Naive thymus-derived CD4-positive, alpha-beta T cell (primary cell): ENCODE measurements at regions not wholly inside any gene's neighbourhood (a gene's known extent, or its start where the extent isn't known, plus 50 kb on each side); places are given as distances from the start of the nearest gene placed in this dataset.

ENCODE experiments used
- ATAC-seq: fragments of 150-1000 bp; cut with Tn5 transposase; 2 replicates; pipeline ENCODE4 v1.10.0; 2021; ENCODE audit warnings: mild to moderate bottlenecking, moderate library complexity
- CTCF ChIA-PET: fragments of 350-600 bp; sonication (Branson Sonifier 250); formaldehyde crosslinking; loops from one replicate; lab custom pipeline; 2021; ENCODE audit warnings: antibody characterized with exemption; lab: Charles Lee
- POLR2A ChIA-PET: fragments of 350-600 bp; sonication (Branson Sonifier 250); formaldehyde crosslinking; loops from one replicate; lab custom pipeline; 2021; ENCODE audit warnings: antibody characterized with exemption, inconsistent platforms; lab: Charles Lee
- DNase-seq, 9 donors: peaks; one replicate each; pipeline versions ENCODE4 v3.0.0 to v3.0.0-alpha.2; 2020 to 2022; ENCODE audit warnings: mixed read lengths in 1 of 9
- H3K27ac ChIP-seq: one replicate; pipeline ENCODE4 v1.7.0; 2013; ENCODE audit warnings: mild to moderate bottlenecking, low read depth, low read length, moderate library complexity
- H3K27me3 ChIP-seq, 2 donors: one replicate each; pipeline ENCODE4 v1.7.0; 2013; ENCODE audit warnings: low read length in 2 of 2, mild to moderate bottlenecking in 2 of 2, moderate library complexity in 2 of 2; ENCODE audit not compliant: control insufficient read depth in 2 of 2, insufficient read depth in 2 of 2
- H3K36me3 ChIP-seq, 3 experiments: 1 replicate in 2 of 3; 2 replicates in 1 of 3; pipeline ENCODE4 v1.7.0; 2013; ENCODE audit warnings: low read length in 3 of 3, mild to moderate bottlenecking in 3 of 3, moderate library complexity in 1 of 3; ENCODE audit not compliant: insufficient read depth in 3 of 3, control insufficient read depth in 2 of 3
- H3K4me1 ChIP-seq, 2 donors: one replicate each; pipeline ENCODE4 v1.7.0; 2013; ENCODE audit warnings: low read length in 2 of 2, mild to moderate bottlenecking in 2 of 2, moderate library complexity in 1 of 2; ENCODE audit not compliant: control insufficient read depth in 2 of 2, insufficient read depth in 2 of 2
- H3K4me3 ChIP-seq: 2 replicates; pipeline ENCODE4 v1.7.0; 2013; ENCODE audit warnings: mild to moderate bottlenecking, low read length
- H3K9me3 ChIP-seq, 3 experiments: 1 replicate in 2 of 3; 2 replicates in 1 of 3; pipeline ENCODE4 v1.7.0; 2013; ENCODE audit warnings: low read length in 3 of 3; ENCODE audit not compliant: control insufficient read depth in 2 of 3
- H3K27ac Mint-ChIP-seq, 9 donors: one replicate each; pipeline ENCODE4 v1.8.0; 2020 to 2022; ENCODE audit warnings: mixed read lengths in 9 of 9, mild to moderate bottlenecking in 8 of 9, moderate library complexity in 5 of 9, inconsistent platforms in 2 of 9
- H3K27me3 Mint-ChIP-seq, 5 donors: one replicate each; pipeline ENCODE4 v1.8.0; 2021 to 2022; ENCODE audit warnings: mixed read lengths in 5 of 5, mild to moderate bottlenecking in 1 of 5
- H3K36me3 Mint-ChIP-seq, 5 donors: one replicate each; pipeline ENCODE4 v1.8.0; 2020 to 2022; ENCODE audit warnings: mixed read lengths in 5 of 5, mild to moderate bottlenecking in 3 of 5, inconsistent platforms in 1 of 5
- H3K4me1 Mint-ChIP-seq, 7 donors: one replicate each; pipeline ENCODE4 v1.8.0; 2020 to 2022; ENCODE audit warnings: mixed read lengths in 7 of 7, mild to moderate bottlenecking in 3 of 7, inconsistent platforms in 1 of 7
- H3K4me3 Mint-ChIP-seq, 10 donors: one replicate each; pipeline ENCODE4 v1.8.0; 2020 to 2022; ENCODE audit warnings: mild to moderate bottlenecking in 10 of 10, mixed read lengths in 10 of 10, moderate library complexity in 6 of 10, inconsistent platforms in 2 of 10
- H3K9me3 Mint-ChIP-seq, 11 donors: one replicate each; pipeline ENCODE4 v1.8.0; 2020 to 2022; ENCODE audit warnings: mixed read lengths in 11 of 11, mild to moderate bottlenecking in 4 of 11, inconsistent platforms in 1 of 11, moderate library complexity in 1 of 11
- intact Hi-C, 2 donors: fragments of 100-400 bp; cut with micrococcal nuclease; formaldehyde crosslinking; loops; one replicate each; pipeline ENCODE4 v1.15.1; 2023

DNA sequence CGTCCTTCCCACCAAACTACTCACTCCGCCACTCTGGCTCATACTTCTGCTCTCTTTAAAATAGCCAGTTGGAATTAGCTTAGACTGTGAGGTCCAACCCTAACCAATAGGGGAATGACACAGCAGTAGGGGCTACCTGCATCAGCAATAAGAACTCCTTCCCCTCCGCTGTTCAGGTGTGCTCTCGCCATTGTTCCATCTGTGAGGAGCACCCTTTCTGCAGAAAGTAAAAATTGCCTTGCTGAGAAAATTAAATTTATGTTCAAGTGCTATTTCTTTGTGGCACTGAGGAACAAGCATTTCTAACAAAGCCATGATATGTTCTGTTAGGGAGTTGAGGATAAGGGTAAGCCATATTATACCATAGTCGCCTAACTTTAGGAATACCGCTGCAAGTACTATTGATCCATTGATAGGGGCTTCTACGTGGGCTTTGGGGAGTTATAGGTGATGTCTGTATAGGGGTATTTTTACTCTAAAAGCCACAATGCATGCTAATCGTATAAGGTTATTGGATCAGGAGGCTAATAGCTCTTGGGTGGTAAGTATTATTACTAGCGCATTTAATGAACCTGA is 1269.5 kb downstream of the TYW1 start:
- Mint-ChIP-seq H3K4me1 (no peaks in the 10 kb centered on the region), H3K27ac (no peak overlapping the region), H3K36me3 (peaks cover 0 to 11% (median 0%) of the 10 kb centered on the region in 5 donors), H3K4me3 (no peak overlapping the region), H3K27me3 (no peaks in the 10 kb centered on the region), H3K9me3 (peaks cover 13 to 48% (median 25%) of the 10 kb centered on the region in 11 donors)
- intact Hi-C loops: no loop called here
- no peak for DNase-seq
- no peak overlapping the region for H3K27ac ChIP-seq
- H3K4me1 ChIP-seq: no peaks in the 10 kb centered on the region
- ChIA-PET POLR2A (no interaction called here), CTCF (no interaction called here)
- no peaks in the 10 kb centered on the region for H3K27me3 ChIP-seq
- peaks cover 0 to 26% (median 0%) of the 10 kb centered on the region in 3 experiments for H3K9me3 ChIP-seq
- H3K4me3 ChIP-seq: no peak overlapping the region
- ATAC-seq: no peak
- no peaks in the 10 kb centered on the region for H3K36me3 ChIP-seq

DNA sequence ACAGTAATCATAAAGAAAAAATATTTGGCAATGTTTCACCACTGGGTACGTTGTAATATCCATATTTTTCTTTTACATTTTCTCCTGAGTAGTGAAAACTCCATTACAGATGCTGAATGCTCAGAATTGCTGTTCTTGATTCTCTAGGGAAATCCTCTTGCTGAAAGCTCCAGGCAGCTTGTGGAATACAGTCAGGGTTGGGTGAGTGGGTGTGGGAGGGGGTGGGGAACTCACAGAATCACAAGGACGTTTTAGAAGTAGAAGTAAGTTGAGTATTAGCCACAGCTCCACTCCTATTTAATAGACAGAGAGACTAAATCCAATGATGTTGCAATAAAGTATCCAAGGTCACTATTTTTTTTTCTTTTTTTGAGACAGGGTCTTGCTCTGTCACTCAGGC is 1270.9 kb downstream of the TYW1 start:
- no peaks in the 10 kb centered on the region for H3K27me3 ChIP-seq
- DNase-seq: no peak
- Mint-ChIP-seq H3K27me3 (no peaks in the 10 kb centered on the region), H3K36me3 (peaks cover 0 to 11% (median 0%) of the 10 kb centered on the region in 5 donors), H3K4me3 (no peak overlapping the region), H3K27ac (no peak overlapping the region), H3K9me3 (peaks cover 11 to 42% (median 22%) of the 10 kb centered on the region in 11 donors), H3K4me1 (no peaks in the 10 kb centered on the region)
- H3K36me3 ChIP-seq: no peaks in the 10 kb centered on the region
- H3K27ac ChIP-seq: no peak overlapping the region
- CTCF ChIA-PET: no interaction called here
- intact Hi-C loops: no loop called here
- peaks cover 0 to 23% (median 0%) of the 10 kb centered on the region in 3 experiments for H3K9me3 ChIP-seq
- ATAC-seq: no peak
- POLR2A ChIA-PET: no interaction called here
- H3K4me1 ChIP-seq: no peaks in the 10 kb centered on the region
- no peak overlapping the region for H3K4me3 ChIP-seq

DNA sequence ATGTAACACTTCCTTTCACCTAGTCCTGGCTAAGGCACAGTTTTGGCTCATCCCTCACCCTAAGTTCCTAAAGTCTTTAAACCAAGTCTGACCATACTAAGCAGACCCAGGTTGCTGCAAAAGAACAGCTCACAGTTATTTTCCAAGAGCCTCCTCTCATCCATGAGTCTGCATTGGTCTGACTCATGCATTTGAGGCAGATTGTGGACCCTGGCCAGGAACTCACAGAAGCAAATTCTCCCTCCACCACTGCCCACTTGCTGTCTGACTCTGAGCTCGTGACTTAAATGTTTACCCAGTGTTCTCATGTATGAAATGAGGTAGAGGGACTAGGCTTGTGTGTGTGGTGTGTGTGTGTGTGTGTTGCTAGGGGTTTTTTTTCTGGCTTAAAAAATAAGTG is 1272.8 kb downstream of the TYW1 start:
- POLR2A ChIA-PET: no interaction called here
- CTCF ChIA-PET: no interaction called here

DNA sequence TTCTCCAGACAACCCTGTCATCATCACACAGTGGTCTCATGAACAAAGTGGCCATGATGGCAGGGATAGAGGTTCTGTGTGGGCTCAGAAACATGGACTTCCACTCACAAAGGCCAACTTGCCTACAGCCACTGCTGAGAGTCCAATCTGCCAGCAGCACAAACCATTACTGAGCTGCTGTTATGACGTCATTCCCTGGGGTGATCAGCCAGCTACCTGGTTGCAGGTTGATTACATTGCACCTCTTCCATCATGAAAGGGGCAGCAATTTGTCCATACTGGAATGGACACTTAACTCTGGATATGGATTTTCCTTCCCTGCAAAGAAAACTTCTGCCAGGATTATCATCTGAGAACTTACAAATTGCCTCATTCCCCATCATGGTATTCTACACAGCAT is 1275.9 kb downstream of the TYW1 start:
- H3K9me3 Mint-ChIP-seq: peaks cover 0 to 18% (median 3%) of the 10 kb centered on the region in 11 donors
- ChIA-PET CTCF (no interaction called here), POLR2A (no interaction called here)
- H3K27me3 Mint-ChIP-seq: no peaks in the 10 kb centered on the region
- Histone ChIP-seq H3K36me3 (no peaks in the 10 kb centered on the region), H3K4me3 (no peak overlapping the region), H3K27me3 (no peaks in the 10 kb centered on the region), H3K4me1 (no peaks in the 10 kb centered on the region), H3K9me3 (no peaks in the 10 kb centered on the region), H3K27ac (no peak overlapping the region)
- DNase-seq (no peak), ATAC-seq (no peak)
- no peak overlapping the region for H3K4me3 Mint-ChIP-seq
- no peaks in the 10 kb centered on the region for H3K4me1 Mint-ChIP-seq
- intact Hi-C loops: no loop called here
- peaks cover 0 to 4% (median 0%) of the 10 kb centered on the region in 5 donors for H3K36me3 Mint-ChIP-seq
- no peak overlapping the region for H3K27ac Mint-ChIP-seq

More for the DNA sequence above, 1272.8 kb downstream of the TYW1 start:
- Histone ChIP-seq H3K4me3 (no peak overlapping the region), H3K4me1 (no peaks in the 10 kb centered on the region), H3K27me3 (no peaks in the 10 kb centered on the region), H3K36me3 (no peaks in the 10 kb centered on the region), H3K9me3 (peaks cover 0 to 23% (median 0%) of the 10 kb centered on the region in 3 experiments), H3K27ac (no peak overlapping the region)
- intact Hi-C loops: no loop called here
- Mint-ChIP-seq H3K27ac (no peak overlapping the region), H3K9me3 (peaks cover 10 to 33% (median 18%) of the 10 kb centered on the region in 11 donors), H3K4me3 (no peak overlapping the region), H3K4me1 (no peaks in the 10 kb centered on the region), H3K27me3 (no peaks in the 10 kb centered on the region), H3K36me3 (peaks cover 0 to 11% (median 0%) of the 10 kb centered on the region in 5 donors)
- DNase-seq (no peak), ATAC-seq (no peak)

DNA sequence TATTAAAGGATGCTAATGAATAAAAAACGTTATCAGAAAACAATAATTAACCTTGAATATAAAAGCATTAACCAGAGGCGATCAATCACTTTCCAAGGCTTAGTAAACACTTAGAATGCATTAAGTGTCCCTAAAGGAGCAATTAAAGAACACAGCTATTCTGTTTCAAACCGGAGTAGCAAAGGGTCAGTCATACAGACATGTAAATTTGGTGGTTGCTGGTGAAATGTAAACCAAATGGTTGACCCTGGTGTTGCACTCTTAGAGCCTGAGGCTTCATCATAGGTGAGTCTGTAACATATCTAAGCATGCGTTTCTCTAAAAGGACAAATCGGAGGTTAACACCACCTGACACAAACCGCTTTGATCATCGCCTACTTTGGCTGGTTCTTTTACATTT is 1280.1 kb downstream of the TYW1 start:
- intact Hi-C loops: no loop called here
- Histone ChIP-seq H3K36me3 (no peaks in the 10 kb centered on the region), H3K27ac (no peak overlapping the region), H3K27me3 (no peaks in the 10 kb centered on the region), H3K4me1 (no peaks in the 10 kb centered on the region), H3K9me3 (peaks cover 0 to 7% (median 0%) of the 10 kb centered on the region in 3 experiments), H3K4me3 (no peak overlapping the region)
- no peak for DNase-seq
- ATAC-seq: no peak
- ChIA-PET CTCF (no interaction called here), POLR2A (no interaction called here)
- H3K36me3 Mint-ChIP-seq: no peaks in the 10 kb centered on the region
- no peak overlapping the region for H3K4me3 Mint-ChIP-seq
- H3K27me3 Mint-ChIP-seq: no peaks in the 10 kb centered on the region
- H3K27ac Mint-ChIP-seq: no peak overlapping the region
- H3K9me3 Mint-ChIP-seq: peaks cover 0 to 19% (median 4%) of the 10 kb centered on the region in 11 donors
- no peaks in the 10 kb centered on the region for H3K4me1 Mint-ChIP-seq

DNA sequence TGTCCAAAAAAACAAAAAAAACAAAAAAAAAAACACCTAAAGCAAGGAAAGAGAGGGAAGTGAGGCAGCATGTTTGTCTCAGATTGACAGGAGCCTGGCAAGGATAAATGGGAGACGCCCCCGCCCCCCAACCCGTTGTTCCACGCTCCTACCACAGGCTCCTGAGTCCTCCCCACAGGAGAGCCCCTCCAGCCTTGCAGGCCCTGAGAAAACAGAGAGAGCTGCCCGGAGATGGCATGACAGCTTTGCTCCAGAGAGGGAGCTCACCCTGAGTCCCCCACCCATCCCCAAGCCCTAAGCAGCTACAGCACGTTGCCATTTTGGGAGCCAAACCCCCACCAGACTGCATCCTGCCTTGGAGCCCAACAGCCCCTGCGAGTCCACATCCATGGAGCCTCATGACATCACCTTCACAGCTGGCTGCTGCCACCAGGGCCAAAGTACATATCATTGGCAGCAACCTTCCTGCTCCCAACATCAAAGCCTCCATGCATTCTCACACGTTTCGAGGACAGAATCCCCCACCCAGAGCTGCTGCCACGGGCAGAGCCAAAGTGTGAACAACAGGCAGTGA is 1283.3 kb downstream of the TYW1 start:
- no peak for ATAC-seq
- no peaks in the 10 kb centered on the region for H3K27me3 ChIP-seq
- H3K36me3 Mint-ChIP-seq: no peaks in the 10 kb centered on the region
- H3K4me1 ChIP-seq: no peaks in the 10 kb centered on the region
- H3K4me3 Mint-ChIP-seq: no peak overlapping the region
- no peak for DNase-seq
- H3K27ac ChIP-seq: no peak overlapping the region
- intact Hi-C loops: no loop called here
- no peaks in the 10 kb centered on the region for H3K36me3 ChIP-seq
- H3K9me3 Mint-ChIP-seq: peaks cover 4 to 32% (median 12%) of the 10 kb centered on the region in 11 donors
- peaks cover 0 to 7% (median 0%) of the 10 kb centered on the region in 3 experiments for H3K9me3 ChIP-seq
- ChIA-PET POLR2A (no interaction called here), CTCF (no interaction called here)
- no peak overlapping the region for H3K27ac Mint-ChIP-seq
- H3K4me3 ChIP-seq: no peak overlapping the region
- no peaks in the 10 kb centered on the region for H3K27me3 Mint-ChIP-seq
- H3K4me1 Mint-ChIP-seq: no peaks in the 10 kb centered on the region

DNA sequence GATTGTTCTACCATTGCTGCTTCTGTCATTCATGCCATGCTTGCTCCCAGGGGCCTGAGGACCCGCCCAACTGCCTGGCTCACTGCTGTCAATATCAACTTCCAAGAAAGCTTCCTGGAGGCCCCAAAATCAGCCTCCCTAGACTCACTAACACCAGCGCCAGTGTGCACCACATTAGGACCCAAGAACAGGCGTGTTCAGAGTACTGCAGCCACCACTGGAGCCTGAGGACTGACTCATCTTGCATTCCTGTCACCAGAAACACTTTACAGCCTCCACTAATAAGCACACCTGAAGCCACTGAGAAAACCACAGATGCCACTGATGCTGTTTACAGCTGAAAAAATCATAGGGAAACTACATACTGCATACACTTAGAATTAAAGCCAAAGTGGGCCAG is 1284.3 kb downstream of the TYW1 start:
- DNase-seq (no peak), ATAC-seq (no peak)
- H3K9me3 Mint-ChIP-seq: peaks cover 4 to 38% (median 12%) of the 10 kb centered on the region in 11 donors
- H3K27me3 Mint-ChIP-seq: no peaks in the 10 kb centered on the region
- H3K4me1 Mint-ChIP-seq: no peaks in the 10 kb centered on the region
- no peak overlapping the region for H3K4me3 Mint-ChIP-seq
- Histone ChIP-seq H3K4me3 (no peak overlapping the region), H3K36me3 (no peaks in the 10 kb centered on the region), H3K9me3 (peaks cover 0 to 8% (median 0%) of the 10 kb centered on the region in 3 experiments), H3K27ac (no peak overlapping the region), H3K27me3 (no peaks in the 10 kb centered on the region), H3K4me1 (no peaks in the 10 kb centered on the region)
- ChIA-PET CTCF (no interaction called here), POLR2A (no interaction called here)
- intact Hi-C loops: no loop called here
- no peak overlapping the region for H3K27ac Mint-ChIP-seq
- no peaks in the 10 kb centered on the region for H3K36me3 Mint-ChIP-seq
